DND-41 (cell line): ENCODE measurements at regions not wholly inside any gene's neighbourhood (a gene's known extent, or its start where the extent isn't known, plus 50 kb on each side); places are given as distances from the start of the nearest gene placed in this dataset.

Experiments used
- ATAC-seq: fragments of 200-7000 bp; cut with Tn5 transposase; 3 replicates; pipeline ENCODE4 v1.9.1; 2021; ENCODE audit warnings: low read depth; ENCODE audit not compliant: insufficient read depth
- DNase-seq: peaks from one replicate; pipeline ENCODE4 v3.0.0-alpha.2; 2020
- H2AFZ ChIP-seq: 2 replicates; pipeline ENCODE4 v1.6.0; 2012; ENCODE audit warnings: low read depth, low read length
- H3K27ac ChIP-seq: 2 replicates; pipeline ENCODE4 v1.5.1; 2012; ENCODE audit warnings: low read length, inconsistent platforms
- H3K27me3 ChIP-seq: fragments of 200-600 bp; sonication (generic); 2 replicates; pipeline ENCODE4 v1.6.0; 2012; ENCODE audit warnings: low read length, mild to moderate bottlenecking, inconsistent platforms; ENCODE audit not compliant: insufficient read depth, poor library complexity
- H3K36me3 ChIP-seq: 2 replicates; pipeline ENCODE4 v1.5.1; 2012; ENCODE audit warnings: low read length, inconsistent platforms; ENCODE audit not compliant: insufficient read depth
- H3K4me1 ChIP-seq: 2 replicates; pipeline ENCODE4 v1.5.1; 2012; ENCODE audit warnings: mild to moderate bottlenecking, low read length; ENCODE audit not compliant: insufficient read depth
- H3K4me2 ChIP-seq: 2 replicates; pipeline ENCODE4 v1.6.0; 2012; ENCODE audit warnings: mild to moderate bottlenecking, moderate library complexity, low read length, inconsistent platforms; ENCODE audit not compliant: insufficient read depth
- H3K4me3 ChIP-seq, 2 experiments: fragments of 200-600 bp in 1 of 2; shearing (Covaris generic) in 1 of 2; 2 replicates each; pipeline ENCODE4 v1.5.1; 2012 to 2016; ENCODE audit warnings: inconsistent platforms in 2 of 2, low read length in 2 of 2, mild to moderate bottlenecking in 2 of 2, low read depth in 1 of 2, moderate library complexity in 1 of 2
- H3K79me2 ChIP-seq: 2 replicates; pipeline ENCODE4 v1.6.0; 2012; ENCODE audit warnings: low read length, inconsistent platforms; ENCODE audit not compliant: insufficient read depth
- H3K9ac ChIP-seq: 2 replicates; pipeline ENCODE4 v1.6.0; 2012; ENCODE audit warnings: low read depth, mild to moderate bottlenecking, inconsistent platforms, low read length, moderate library complexity
- H3K9me3 ChIP-seq: 2 replicates; pipeline ENCODE4 v1.5.1; 2012; ENCODE audit warnings: low read length, moderate library complexity, mild to moderate bottlenecking, inconsistent platforms; ENCODE audit not compliant: insufficient read depth, severe bottlenecking
- H4K20me1 ChIP-seq: 2 replicates; pipeline ENCODE4 v1.6.0; 2012; ENCODE audit warnings: low read length; ENCODE audit not compliant: insufficient read depth
- EZH2 ChIP-seq: IDR thresholded peaks from 3 replicates; pipeline ENCODE4 v1.6.1; 2012; ENCODE audit warnings: borderline replicate concordance, low read depth, mild to moderate bottlenecking, moderate library complexity, low read length, inconsistent platforms; ENCODE audit not compliant: severe bottlenecking
- TF ChIP-seq, protein P1 (sequence below): IDR thresholded peaks from 2 replicates; pipeline ENCODE4 v1.5.1; 2012; ENCODE audit warnings: borderline replicate concordance, low read length, moderate library complexity, mild to moderate bottlenecking; ENCODE audit not compliant: poor library complexity, severe bottlenecking; ENCODE audit errors: extremely low read depth

DNA sequence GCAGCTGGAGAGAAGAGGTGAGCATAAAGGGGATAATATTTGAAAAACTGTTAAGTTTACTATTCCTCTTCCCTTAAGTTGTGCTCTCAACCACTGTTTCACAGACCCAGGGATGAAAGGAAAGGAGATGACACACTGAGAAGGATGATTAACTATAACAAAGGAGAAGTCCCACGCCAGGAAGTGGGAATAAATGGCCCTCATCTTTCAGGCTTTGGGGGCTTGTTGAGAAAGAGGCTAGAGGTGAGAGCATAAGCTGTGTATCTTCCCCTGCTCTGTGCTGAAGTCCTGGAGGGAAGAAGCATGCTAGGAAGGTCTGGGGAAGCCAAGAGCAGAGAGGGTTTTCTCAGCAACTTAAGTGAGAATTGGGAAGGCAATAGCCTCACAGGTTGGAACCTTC, 399.1 kb upstream of the ATP5MC3 start:
- Histone ChIP-seq H3K79me2 (no peaks in the 10 kb centered on the region), H3K4me3 (no peak overlapping the region), H2AFZ (no peak overlapping the region), H3K9me3 (no peaks in the 10 kb centered on the region), H3K4me2 (no peak overlapping the region), H3K36me3 (no peaks in the 10 kb centered on the region), H4K20me1 (no peaks in the 10 kb centered on the region), H3K27me3 (no peaks in the 10 kb centered on the region), H3K9ac (no peak overlapping the region), H3K4me1 (peaks cover 12% of the 10 kb centered on the region), H3K27ac (no peak overlapping the region)
- TF ChIP-seq, protein P1, sequence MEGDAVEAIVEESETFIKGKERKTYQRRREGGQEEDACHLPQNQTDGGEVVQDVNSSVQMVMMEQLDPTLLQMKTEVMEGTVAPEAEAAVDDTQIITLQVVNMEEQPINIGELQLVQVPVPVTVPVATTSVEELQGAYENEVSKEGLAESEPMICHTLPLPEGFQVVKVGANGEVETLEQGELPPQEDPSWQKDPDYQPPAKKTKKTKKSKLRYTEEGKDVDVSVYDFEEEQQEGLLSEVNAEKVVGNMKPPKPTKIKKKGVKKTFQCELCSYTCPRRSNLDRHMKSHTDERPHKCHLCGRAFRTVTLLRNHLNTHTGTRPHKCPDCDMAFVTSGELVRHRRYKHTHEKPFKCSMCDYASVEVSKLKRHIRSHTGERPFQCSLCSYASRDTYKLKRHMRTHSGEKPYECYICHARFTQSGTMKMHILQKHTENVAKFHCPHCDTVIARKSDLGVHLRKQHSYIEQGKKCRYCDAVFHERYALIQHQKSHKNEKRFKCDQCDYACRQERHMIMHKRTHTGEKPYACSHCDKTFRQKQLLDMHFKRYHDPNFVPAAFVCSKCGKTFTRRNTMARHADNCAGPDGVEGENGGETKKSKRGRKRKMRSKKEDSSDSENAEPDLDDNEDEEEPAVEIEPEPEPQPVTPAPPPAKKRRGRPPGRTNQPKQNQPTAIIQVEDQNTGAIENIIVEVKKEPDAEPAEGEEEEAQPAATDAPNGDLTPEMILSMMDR, result no peak
- no peak for DNase-seq
- no peak for ATAC-seq

DNA sequence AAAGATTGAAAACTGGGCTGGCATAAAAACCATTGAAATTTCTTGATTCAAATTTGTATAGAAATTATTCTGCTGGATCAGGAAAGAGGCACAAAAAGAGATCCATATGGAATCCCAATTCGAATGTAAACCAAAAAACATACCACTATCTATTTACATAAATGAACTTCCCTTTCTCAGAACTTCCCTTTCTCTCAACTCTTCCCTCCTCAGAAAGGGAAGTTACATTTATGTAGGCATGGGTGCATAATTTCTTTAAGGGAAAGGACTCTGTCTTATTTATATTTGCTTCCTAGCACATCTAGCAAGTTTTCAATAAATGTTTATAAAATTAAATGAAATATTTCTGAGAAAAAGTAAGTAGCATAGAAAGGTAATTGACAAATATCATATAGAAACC, 398.1 kb upstream of the ATP5MC3 start:
- no peak for ATAC-seq
- no peak for TF ChIP-seq EZH2
- TF ChIP-seq, protein P1, result no peak
- H3K27me3 ChIP-seq, result no peaks in the 10 kb centered on the region
- no peaks in the 10 kb centered on the region for H4K20me1 ChIP-seq
- no peaks in the 10 kb centered on the region for H3K9me3 ChIP-seq
- H3K4me1 ChIP-seq, result peaks cover 22% of the 10 kb centered on the region
- DNase-seq, result no peak
- no peak overlapping the region for H3K4me3 ChIP-seq
- H3K36me3 ChIP-seq, result no peaks in the 10 kb centered on the region
- H3K4me2 ChIP-seq, result no peak overlapping the region
- H3K9ac ChIP-seq, result no peak overlapping the region
- no peak overlapping the region for H3K27ac ChIP-seq
- H3K79me2 ChIP-seq, result no peaks in the 10 kb centered on the region
- no peak overlapping the region for H2AFZ ChIP-seq

DNA sequence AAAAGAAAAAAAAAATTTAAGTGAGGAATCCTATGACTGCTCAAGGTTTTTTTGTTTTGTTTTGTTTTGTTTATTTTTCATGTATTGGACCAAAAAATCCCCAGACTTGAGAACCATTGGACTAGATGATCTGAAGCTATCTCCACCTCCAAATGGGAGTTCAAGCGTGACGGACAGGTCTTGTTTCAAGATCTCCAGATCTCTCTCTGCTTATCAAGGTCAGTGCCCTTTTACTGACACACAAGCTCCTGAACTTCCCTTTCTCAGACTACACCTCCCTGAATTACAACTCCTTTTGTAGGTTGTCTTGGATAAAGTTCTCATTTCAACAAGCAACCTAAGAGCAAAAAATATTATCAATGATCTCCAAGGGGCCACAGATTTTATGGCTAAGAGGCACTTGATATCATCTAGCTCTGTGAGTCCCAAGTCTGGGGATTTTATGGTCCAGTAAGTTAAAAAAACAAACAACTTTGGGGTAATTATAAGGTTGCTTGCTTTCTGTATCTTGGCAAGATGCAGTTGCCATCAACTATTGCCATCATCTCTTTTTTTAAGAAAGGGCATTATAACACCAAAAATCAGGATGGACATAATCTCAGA, 396.0 kb upstream of the ATP5MC3 start:
- Histone ChIP-seq H3K36me3 (no peaks in the 10 kb centered on the region), H3K27me3 (no peaks in the 10 kb centered on the region), H3K4me3 (no peak overlapping the region), H3K4me2 (no peak overlapping the region), H3K9me3 (no peaks in the 10 kb centered on the region), H3K79me2 (no peaks in the 10 kb centered on the region), H4K20me1 (no peaks in the 10 kb centered on the region), H3K9ac (no peak overlapping the region), H3K27ac (no peak overlapping the region), H2AFZ (no peak overlapping the region), H3K4me1 (peaks cover 25% of the 10 kb centered on the region)
- DNase-seq (no peak), ATAC-seq (no peak)
- TF ChIP-seq, protein P1, result no peak
- TF ChIP-seq EZH2, result no peak

DNA sequence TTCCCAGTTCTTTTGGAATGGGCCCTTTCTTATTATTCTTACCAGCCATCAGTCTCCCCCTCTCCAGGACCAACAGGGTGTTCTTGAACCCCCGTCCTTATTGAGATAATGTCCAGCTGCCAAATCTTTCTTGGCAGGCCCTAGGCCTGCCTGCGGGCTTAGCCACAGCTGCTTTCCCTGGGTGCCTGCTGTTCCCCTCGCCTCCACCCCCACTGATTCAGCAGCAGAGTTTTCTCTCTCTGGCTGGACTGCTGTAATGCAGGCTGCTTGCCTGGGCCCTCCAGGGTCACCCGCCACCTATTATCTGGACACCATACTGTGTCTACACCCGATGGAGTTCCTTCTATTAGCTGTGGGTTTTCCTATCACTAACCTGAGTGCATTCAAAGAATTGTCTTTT, 395.4 kb upstream of the ATP5MC3 start:
- Histone ChIP-seq H3K79me2 (no peaks in the 10 kb centered on the region), H3K4me1 (peaks cover 25% of the 10 kb centered on the region), H3K9ac (no peak overlapping the region), H3K4me2 (no peak overlapping the region), H2AFZ (no peak overlapping the region), H3K9me3 (no peaks in the 10 kb centered on the region), H3K27me3 (no peaks in the 10 kb centered on the region), H3K4me3 (no peak overlapping the region), H4K20me1 (no peaks in the 10 kb centered on the region), H3K36me3 (no peaks in the 10 kb centered on the region), H3K27ac (no peak overlapping the region)
- TF ChIP-seq, protein P1, result no peak
- no peak for TF ChIP-seq EZH2
- ATAC-seq (no peak), DNase-seq (no peak)
